Sigmoid colon (tissue), 6 donors: ENCODE measurements at regions not wholly inside any gene's neighbourhood (a gene's known extent, or its start where the extent isn't known, plus 50 kb on each side); places are given as distances from the start of the nearest gene placed in this dataset.

Experiments
- DNase-seq: peaks from one replicate; pipeline ENCODE4 v3.0.0-alpha.2; 2019
- H3K27ac ChIP-seq, 4 donors: fragments of 200-600 bp; sonication (generic); one replicate each; pipeline ENCODE4 v1.5.1; 2016 to 2019; ENCODE audit warnings: mild to moderate bottlenecking in 1 of 4
- H3K27me3 ChIP-seq, 3 donors: fragments of 200-600 bp; sonication (generic); one replicate each; pipeline ENCODE4 v1.5.1; 2019; ENCODE audit warnings: mild to moderate bottlenecking in 1 of 3
- H3K36me3 ChIP-seq, 4 donors: fragments of 200-600 bp; sonication (generic); one replicate each; pipeline ENCODE4 v1.5.1; 2016 to 2019
- H3K4me1 ChIP-seq, 4 donors: fragments of 200-600 bp; sonication (generic); one replicate each; pipeline ENCODE4 v1.5.1; 2017 to 2019
- H3K4me3 ChIP-seq, 4 donors: fragments of 200-600 bp; sonication (generic); one replicate each; pipeline ENCODE4 v1.5.1; 2017 to 2019; ENCODE audit warnings: mild to moderate bottlenecking in 2 of 4, moderate library complexity in 1 of 4
- H3K9me3 ChIP-seq, 4 donors: fragments of 200-600 bp in 3 of 4; sonication (generic) in 3 of 4; one replicate each; pipeline versions ENCODE4 v1.5.1 to v1.6.1; 2013 to 2019
- EP300 ChIP-seq, 4 donors: sonication (generic); formaldehyde crosslinking; IDR thresholded peaks; one replicate each; pipeline ENCODE4 v1.6.1; 2017; ENCODE audit warnings: antibody characterized with exemption in 4 of 4
- POLR2A ChIP-seq, 2 donors: fragments of 450-650 bp; IDR thresholded peaks; one replicate each; pipeline ENCODE4 v1.6.1; 2016; ENCODE audit warnings: antibody characterized with exemption in 2 of 2, mild to moderate bottlenecking in 2 of 2, moderate library complexity in 2 of 2
- POLR2AphosphoS5 ChIP-seq, 4 donors: sonication (generic); formaldehyde crosslinking; IDR thresholded peaks; one replicate each; pipeline ENCODE4 v1.6.1; 2017; ENCODE audit warnings: antibody characterized with exemption in 4 of 4
- WGBS, 2 donors: extraction: QIAGEN DNeasy Blood & Tissue Kit; methylation state at CpG; one replicate each; pipeline ENCODE4 v1.1.7; 2013; 5-methylcytosine and 5-hydroxymethylcytosine counted together
- intact Hi-C: fragments of 100-400 bp; cut with DNase I; formaldehyde crosslinking; loops from one replicate; pipeline ENCODE4 v1.15.1; 2023
- TF ChIP-seq, protein P1 (sequence below), 4 experiments: fragments of 450-650 bp in 3 of 4; fragments of 200-600 bp in 1 of 4; IDR thresholded peaks; one replicate each; pipeline ENCODE4 v1.5.1; 2016 to 2019; ENCODE audit warnings: antibody characterized with exemption in 4 of 4, mild to moderate bottlenecking in 3 of 4, moderate library complexity in 2 of 4
- donor health status: healthy with polysubstance abuse.
- donor health status: healthy.

GRCh38 chr7:22008683-22009082, 63.0 kb upstream of the CDCA7L start:
- intact Hi-C loops: loop anchor here (10.0 kb wide), 3 partner anchors 94 to 504 kb away; no protein-coding TSS in a partner anchor
- Histone ChIP-seq H3K4me3 (no peak overlapping the region), H3K9me3 (no peaks in the 10 kb centered on the region), H3K4me1 (no peaks in the 10 kb centered on the region), H3K27ac (no peak overlapping the region), H3K36me3 (no peaks in the 10 kb centered on the region), H3K27me3 (no peaks in the 10 kb centered on the region)
- 45 to 77% methylated on average over 5 of the region's 5 CpGs for WGBS, 2 donors
- DNase-seq: no peak
- TF ChIP-seq, protein P1, sequence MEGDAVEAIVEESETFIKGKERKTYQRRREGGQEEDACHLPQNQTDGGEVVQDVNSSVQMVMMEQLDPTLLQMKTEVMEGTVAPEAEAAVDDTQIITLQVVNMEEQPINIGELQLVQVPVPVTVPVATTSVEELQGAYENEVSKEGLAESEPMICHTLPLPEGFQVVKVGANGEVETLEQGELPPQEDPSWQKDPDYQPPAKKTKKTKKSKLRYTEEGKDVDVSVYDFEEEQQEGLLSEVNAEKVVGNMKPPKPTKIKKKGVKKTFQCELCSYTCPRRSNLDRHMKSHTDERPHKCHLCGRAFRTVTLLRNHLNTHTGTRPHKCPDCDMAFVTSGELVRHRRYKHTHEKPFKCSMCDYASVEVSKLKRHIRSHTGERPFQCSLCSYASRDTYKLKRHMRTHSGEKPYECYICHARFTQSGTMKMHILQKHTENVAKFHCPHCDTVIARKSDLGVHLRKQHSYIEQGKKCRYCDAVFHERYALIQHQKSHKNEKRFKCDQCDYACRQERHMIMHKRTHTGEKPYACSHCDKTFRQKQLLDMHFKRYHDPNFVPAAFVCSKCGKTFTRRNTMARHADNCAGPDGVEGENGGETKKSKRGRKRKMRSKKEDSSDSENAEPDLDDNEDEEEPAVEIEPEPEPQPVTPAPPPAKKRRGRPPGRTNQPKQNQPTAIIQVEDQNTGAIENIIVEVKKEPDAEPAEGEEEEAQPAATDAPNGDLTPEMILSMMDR (IDR thresholded peaks at IDR 0.05): no peak
- no peak for TF ChIP-seq POLR2A (IDR thresholded peaks at IDR 0.05)
- no peak for TF ChIP-seq EP300 (IDR thresholded peaks at IDR 0.05)
- no peak for TF ChIP-seq POLR2AphosphoS5 (IDR thresholded peaks at IDR 0.05)

GRCh38 chr7:22008087-22008486, 62.4 kb upstream of the CDCA7L start:
- Histone ChIP-seq H3K27me3 (no peaks in the 10 kb centered on the region), H3K36me3 (no peaks in the 10 kb centered on the region), H3K27ac (no peak overlapping the region), H3K4me3 (no peak overlapping the region), H3K4me1 (peaks cover 0 to 4% (median 0%) of the 10 kb centered on the region in 4 donors), H3K9me3 (no peaks in the 10 kb centered on the region)
- 13 to 56% methylated on average over 5 of the region's 5 CpGs for WGBS, 2 donors
- TF ChIP-seq, protein P1 (IDR thresholded peaks at IDR 0.05): no peak
- no peak for TF ChIP-seq EP300 (IDR thresholded peaks at IDR 0.05)
- no peak for TF ChIP-seq POLR2AphosphoS5 (IDR thresholded peaks at IDR 0.05)
- TF ChIP-seq POLR2A (IDR thresholded peaks at IDR 0.05): no peak
- DNase-seq: no peak
- intact Hi-C loops: loop anchor here (10.0 kb wide), 3 partner anchors 93 to 503 kb away; no protein-coding TSS in a partner anchor

GRCh38 chr7:22005151-22005550, 59.5 kb upstream of the CDCA7L start:
- WGBS, 2 donors: 69 to 90% methylated on average over 1 of the region's 1 CpG
- no peak for DNase-seq
- TF ChIP-seq POLR2A (IDR thresholded peaks at IDR 0.05): no peak
- TF ChIP-seq, protein P1 (IDR thresholded peaks at IDR 0.05): no peak
- no peak for TF ChIP-seq POLR2AphosphoS5 (IDR thresholded peaks at IDR 0.05)
- TF ChIP-seq EP300 (IDR thresholded peaks at IDR 0.05): no peak
- H3K4me3 ChIP-seq: no peak overlapping the region
- no peaks in the 10 kb centered on the region for H3K36me3 ChIP-seq
- H3K27ac ChIP-seq: no peak overlapping the region
- H3K9me3 ChIP-seq: no peaks in the 10 kb centered on the region
- intact Hi-C loops: loop anchor here (10.0 kb wide), 3 partner anchors 90 to 500 kb away; no protein-coding TSS in a partner anchor
- H3K27me3 ChIP-seq: no peaks in the 10 kb centered on the region
- peaks cover 0 to 9% (median 0%) of the 10 kb centered on the region in 4 donors for H3K4me1 ChIP-seq

GRCh38 chr7:22002726-22003125, 57.0 kb upstream of the CDCA7L start:
- WGBS, 2 donors: 23 to 74% methylated on average over 1 of the region's 1 CpG
- peaks cover 0 to 9% (median 0%) of the 10 kb centered on the region in 4 donors for H3K4me1 ChIP-seq
- DNase-seq: no peak
- H3K36me3 ChIP-seq: no peaks in the 10 kb centered on the region
- no peaks in the 10 kb centered on the region for H3K9me3 ChIP-seq
- no peaks in the 10 kb centered on the region for H3K27me3 ChIP-seq
- peak overlapping the region in 1 of 4 donors; percentile 5 for H3K27ac ChIP-seq
- intact Hi-C loops: loop anchor here (5.0 to 10.0 kb wide), 4 partner anchors 80 to 498 kb away; no protein-coding TSS in a partner anchor
- H3K4me3 ChIP-seq: no peak overlapping the region
- no peak for TF ChIP-seq EP300 (IDR thresholded peaks at IDR 0.05)
- TF ChIP-seq POLR2AphosphoS5 (IDR thresholded peaks at IDR 0.05): no peak
- TF ChIP-seq, protein P1 (IDR thresholded peaks at IDR 0.05): no peak
- no peak for TF ChIP-seq POLR2A (IDR thresholded peaks at IDR 0.05)
